Testis (tissue), 2 donors: ENCODE measurements at regions not wholly inside any gene's neighbourhood (a gene's known extent, or its start where the extent isn't known, plus 50 kb on each side); places are given as distances from the start of the nearest gene placed in this dataset.

Experiments
- CTCF ChIP-seq, 3 experiments: fragments of 450-650 bp in 2 of 3; fragments of 200-600 bp in 1 of 3; sonication (generic) in 1 of 3; IDR thresholded peaks; one replicate each; pipeline ENCODE4 v1.5.1; 2016 to 2019; ENCODE audit warnings: antibody characterized with exemption in 3 of 3, mild to moderate bottlenecking in 2 of 3, moderate library complexity in 1 of 3
- POLR2A ChIP-seq: fragments of 450-650 bp; IDR thresholded peaks from one replicate; pipeline ENCODE4 v1.6.1; 2017; ENCODE audit warnings: antibody characterized with exemption, mild to moderate bottlenecking, moderate library complexity

- TF ChIP-seq POLR2A: no peak
- no peak for TF ChIP-seq CTCF (IDR thresholded peaks at IDR 0.05)
These were observed 316.2 kb downstream of the BRINP1 start for GRCh38 chr9:119053070-119053469.
